B cell (primary cell): ENCODE measurements at regions not wholly inside any gene's neighbourhood (a gene's known extent, or its start where the extent isn't known, plus 50 kb on each side); places are given as distances from the start of the nearest gene placed in this dataset.

Experiments used
- ATAC-seq: fragments of 200-7000 bp; cut with Tn5 transposase; one replicate; pipeline ENCODE4 v1.10.0; 2021; ENCODE audit warnings: low read depth, mild to moderate bottlenecking, moderate number of reproducible peaks, moderate library complexity
- CTCF ChIA-PET: fragments of 350-600 bp; sonication (Branson Sonifier 250); formaldehyde crosslinking; loops from one replicate; lab custom pipeline; 2021; ENCODE audit warnings: antibody characterized with exemption, inconsistent platforms; lab: Charles Lee
- POLR2A ChIA-PET: fragments of 350-600 bp; sonication (Branson Sonifier 250); formaldehyde crosslinking; loops from one replicate; lab custom pipeline; 2021; ENCODE audit warnings: antibody characterized with exemption; lab: Charles Lee
- DNase-seq: peaks from one replicate; pipeline ENCODE4 v3.0.0; 2013
- H2AFZ ChIP-seq: 2 replicates; pipeline ENCODE4 v1.6.1; 2012; ENCODE audit warnings: mild to moderate bottlenecking, low read depth, low read length; ENCODE audit not compliant: insufficient read depth, poor library complexity, severe bottlenecking
- H3K27ac ChIP-seq, 2 donors: 1 replicate in 1 of 2; 2 replicates in 1 of 2; pipeline ENCODE4 v1.5.1; 2012 to 2013; ENCODE audit warnings: low read length in 2 of 2, mild to moderate bottlenecking in 2 of 2, moderate library complexity in 1 of 2
- H3K27me3 ChIP-seq, 4 experiments: fragments of 200-600 bp in 1 of 4; sonication (generic) in 1 of 4; replicated peaks in 1 of 4; 1 replicate in 2 of 4; 2 replicates in 2 of 4; pipeline versions ENCODE4 v1.6.1 to v1.7.0; 2013 to 2016; ENCODE audit warnings: low read length in 3 of 4, mild to moderate bottlenecking in 2 of 4, mixed read lengths in 1 of 4, moderate library complexity in 1 of 4; ENCODE audit not compliant: insufficient read depth in 4 of 4, control insufficient read depth in 3 of 4; ENCODE audit errors: control extremely low read depth in 1 of 4
- H3K36me3 ChIP-seq, 2 experiments: replicated peaks in 1 of 2; 1 replicate in 1 of 2; 2 replicates in 1 of 2; pipeline versions ENCODE4 v1.6.1 to v1.7.1; 2013; ENCODE audit warnings: low read length in 1 of 2; ENCODE audit not compliant: insufficient read depth in 2 of 2, control insufficient read depth in 1 of 2; ENCODE audit errors: control extremely low read depth in 1 of 2, extremely low read depth in 1 of 2
- H3K4me1 ChIP-seq, 2 donors: fragments of 200-600 bp in 1 of 2; sonication (generic) in 1 of 2; 1 replicate in 1 of 2; 2 replicates in 1 of 2; pipeline versions ENCODE4 v1.5.1 to v1.6.1; 2013 to 2017; ENCODE audit warnings: low read length in 2 of 2; ENCODE audit not compliant: control insufficient read depth in 2 of 2, insufficient read depth in 2 of 2
- H3K4me2 ChIP-seq: replicated peaks from 2 replicates; pipeline ENCODE3; 2012; ENCODE audit warnings: mild to moderate bottlenecking, low read depth, low read length; ENCODE audit not compliant: poor library complexity, severe bottlenecking
- H3K4me3 ChIP-seq, 5 experiments: fragments of 200-600 bp in 1 of 5; sonication (generic) in 1 of 5; 1 replicate in 3 of 5; 2 replicates in 2 of 5; pipeline versions ENCODE4 v1.5.1 to v1.7.0; 2011 to 2016; ENCODE audit warnings: low read length in 4 of 5, mild to moderate bottlenecking in 4 of 5, low read depth in 2 of 5, control low read depth in 1 of 5, moderate library complexity in 1 of 5; ENCODE audit not compliant: insufficient read depth in 1 of 5; ENCODE audit errors: control extremely low read depth in 1 of 5, extremely low read depth in 1 of 5
- H3K79me2 ChIP-seq: fragments of 200-600 bp; sonication (generic); one replicate; pipeline ENCODE4 v1.6.0; 2016; ENCODE audit warnings: low read length; ENCODE audit not compliant: control insufficient read depth, insufficient read depth
- H3K9ac ChIP-seq: fragments of 200-600 bp; sonication (generic); 2 replicates; pipeline ENCODE4 v1.6.1; 2017; ENCODE audit warnings: mild to moderate bottlenecking, low read length, moderate library complexity
- H3K9me3 ChIP-seq, 3 donors: one replicate each; pipeline versions ENCODE4 v1.6.1 to v1.7.1; 2013; ENCODE audit warnings: low read length in 2 of 3; ENCODE audit not compliant: control insufficient read depth in 2 of 3, insufficient read depth in 1 of 3; ENCODE audit errors: control extremely low read depth in 1 of 3
- H4K20me1 ChIP-seq: 2 replicates; pipeline ENCODE4 v1.6.0; 2012; ENCODE audit warnings: mild to moderate bottlenecking, low read length; ENCODE audit not compliant: insufficient read depth, control insufficient read depth, poor library complexity, severe bottlenecking
- H3K27ac Mint-ChIP-seq: one replicate; pipeline ENCODE4 v1.8.0; 2021; ENCODE audit warnings: mixed read lengths
- H3K27me3 Mint-ChIP-seq: one replicate; pipeline ENCODE4 v1.8.0; 2021; ENCODE audit warnings: mixed read lengths
- H3K4me1 Mint-ChIP-seq: one replicate; pipeline ENCODE4 v1.8.0; 2021; ENCODE audit warnings: mixed read lengths
- H3K4me3 Mint-ChIP-seq: one replicate; pipeline ENCODE4 v1.8.0; 2021; ENCODE audit warnings: mixed read lengths
- H3K9me3 Mint-ChIP-seq: one replicate; pipeline ENCODE4 v1.8.0; 2022; ENCODE audit warnings: mixed read lengths; ENCODE audit not compliant: insufficient read depth
- EZH2 ChIP-seq: IDR thresholded peaks from 2 replicates; pipeline ENCODE4 v1.6.1; 2012; ENCODE audit warnings: borderline replicate concordance, low read depth, mild to moderate bottlenecking, moderate library complexity, low read length; ENCODE audit not compliant: insufficient read depth, poor library complexity, severe bottlenecking
- WGBS: methylation state at CpG from one replicate; pipeline ENCODE4 v1.1.5; 2013; ENCODE audit warnings: missing lambda C conversion rate; ENCODE audit not compliant: insufficient coverage; 5-methylcytosine and 5-hydroxymethylcytosine counted together
- intact Hi-C: fragments of 100-400 bp; cut with micrococcal nuclease; formaldehyde crosslinking; loops from one replicate; pipeline ENCODE4 v1.10.0; 2022
- TF ChIP-seq, protein P1 (sequence below): fragments of 200-600 bp; IDR thresholded peaks from one replicate; pipeline ENCODE4 v1.8.0; 2022; ENCODE audit warnings: antibody characterized with exemption, mild to moderate bottlenecking

DNA sequence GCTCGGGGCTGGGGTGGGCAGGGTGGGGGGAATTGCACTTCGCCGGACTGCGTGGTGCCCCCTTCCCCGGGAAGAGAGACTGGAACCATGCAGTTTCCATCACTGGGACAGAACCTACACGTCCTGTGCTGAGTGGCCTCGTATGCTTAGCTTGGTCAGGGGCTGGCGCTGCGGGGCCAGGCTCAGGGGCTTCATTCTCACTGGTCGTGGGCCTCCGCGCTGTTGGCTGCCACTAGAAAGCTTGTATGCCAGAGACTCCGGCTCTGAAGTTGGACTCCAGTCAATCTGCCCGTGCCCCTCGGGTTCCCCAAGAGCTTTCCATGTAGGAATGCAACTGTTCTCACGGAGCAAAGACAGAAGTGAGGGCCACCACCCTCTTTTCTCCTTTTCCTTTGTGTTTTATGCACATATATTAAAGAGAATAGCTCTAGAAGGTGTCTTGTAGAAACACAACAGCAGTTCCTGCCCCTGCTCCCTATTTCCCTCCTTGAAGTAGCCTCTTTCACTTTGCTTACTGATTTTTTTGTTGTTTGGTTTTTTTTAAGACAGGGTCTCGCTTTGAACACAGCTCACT is 64.0 kb upstream of the YWHAQ start:
- ATAC-seq (no peak), DNase-seq (no peak)
- Mint-ChIP-seq H3K4me1 (peaks cover 9% of the 10 kb centered on the region), H3K4me3 (no peak overlapping the region), H3K27me3 (peaks cover 8% of the 10 kb centered on the region), H3K27ac (no peak overlapping the region), H3K9me3 (no peaks in the 10 kb centered on the region)
- intact Hi-C loops, result no loop called here
- Histone ChIP-seq H3K36me3 (no peaks in the 10 kb centered on the region), H3K79me2 (no peaks in the 10 kb centered on the region), H4K20me1 (no peaks in the 10 kb centered on the region), H3K4me1 (no peaks in the 10 kb centered on the region), H3K9ac (no peak overlapping the region), H3K9me3 (no peaks in the 10 kb centered on the region), H3K4me3 (no peak overlapping the region), H3K27ac (no peak overlapping the region), H3K27me3 (no peaks in the 10 kb centered on the region), H3K4me2 (no peak overlapping the region), H2AFZ (no peak overlapping the region)
- no peak for TF ChIP-seq EZH2
- TF ChIP-seq, protein P1, sequence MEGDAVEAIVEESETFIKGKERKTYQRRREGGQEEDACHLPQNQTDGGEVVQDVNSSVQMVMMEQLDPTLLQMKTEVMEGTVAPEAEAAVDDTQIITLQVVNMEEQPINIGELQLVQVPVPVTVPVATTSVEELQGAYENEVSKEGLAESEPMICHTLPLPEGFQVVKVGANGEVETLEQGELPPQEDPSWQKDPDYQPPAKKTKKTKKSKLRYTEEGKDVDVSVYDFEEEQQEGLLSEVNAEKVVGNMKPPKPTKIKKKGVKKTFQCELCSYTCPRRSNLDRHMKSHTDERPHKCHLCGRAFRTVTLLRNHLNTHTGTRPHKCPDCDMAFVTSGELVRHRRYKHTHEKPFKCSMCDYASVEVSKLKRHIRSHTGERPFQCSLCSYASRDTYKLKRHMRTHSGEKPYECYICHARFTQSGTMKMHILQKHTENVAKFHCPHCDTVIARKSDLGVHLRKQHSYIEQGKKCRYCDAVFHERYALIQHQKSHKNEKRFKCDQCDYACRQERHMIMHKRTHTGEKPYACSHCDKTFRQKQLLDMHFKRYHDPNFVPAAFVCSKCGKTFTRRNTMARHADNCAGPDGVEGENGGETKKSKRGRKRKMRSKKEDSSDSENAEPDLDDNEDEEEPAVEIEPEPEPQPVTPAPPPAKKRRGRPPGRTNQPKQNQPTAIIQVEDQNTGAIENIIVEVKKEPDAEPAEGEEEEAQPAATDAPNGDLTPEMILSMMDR, result no peak
- WGBS, result 95% methylated on average over 13 of the region's 17 CpGs
- ChIA-PET CTCF (no interaction called here), POLR2A (no interaction called here)

DNA sequence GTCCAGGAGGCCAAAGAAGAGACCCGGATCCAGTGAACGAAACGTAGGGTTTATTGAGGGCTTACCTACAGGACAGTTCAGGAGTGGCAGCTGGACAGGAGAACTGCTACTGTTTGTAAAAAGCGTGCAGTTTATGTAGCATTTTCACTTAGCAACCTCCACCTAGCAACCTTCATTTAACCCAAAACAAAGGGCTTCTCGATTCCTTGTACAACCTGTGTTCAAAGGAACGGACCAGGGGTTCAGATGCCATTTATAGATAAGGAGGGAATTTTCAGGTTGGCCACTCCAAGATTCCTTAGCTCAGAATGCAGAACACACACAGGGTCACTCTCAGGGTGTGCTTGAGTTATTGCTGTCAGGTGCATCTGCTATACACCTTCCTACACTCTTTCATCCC is 65.1 kb upstream of the YWHAQ start:
- H3K4me1 ChIP-seq, result no peaks in the 10 kb centered on the region
- ChIA-PET POLR2A (no interaction called here), CTCF (no interaction called here)
- 90% methylated on average over 3 of the region's 6 CpGs for WGBS
- H3K4me2 ChIP-seq, result no peak overlapping the region
- H3K4me3 ChIP-seq, result no peak overlapping the region
- DNase-seq (no peak), ATAC-seq (no peak)
- no peaks in the 10 kb centered on the region for H3K9me3 Mint-ChIP-seq
- peaks cover 8% of the 10 kb centered on the region for H3K27me3 Mint-ChIP-seq
- no peak overlapping the region for H3K9ac ChIP-seq
- no peak overlapping the region for H3K27ac Mint-ChIP-seq
- H3K9me3 ChIP-seq, result no peaks in the 10 kb centered on the region
- no peak overlapping the region for H3K27ac ChIP-seq
- no peaks in the 10 kb centered on the region for H4K20me1 ChIP-seq
- no peak overlapping the region for H2AFZ ChIP-seq
- no peak for TF ChIP-seq EZH2
- TF ChIP-seq, protein P1, result no peak
- H3K27me3 ChIP-seq, result no peaks in the 10 kb centered on the region
- H3K4me3 Mint-ChIP-seq, result no peak overlapping the region
- intact Hi-C loops, result no loop called here
- H3K36me3 ChIP-seq, result no peaks in the 10 kb centered on the region
- H3K79me2 ChIP-seq, result no peaks in the 10 kb centered on the region
- no peaks in the 10 kb centered on the region for H3K4me1 Mint-ChIP-seq
